Panc1 (cell line): ENCODE measurements at regions not wholly inside any gene's neighbourhood (a gene's known extent, or its start where the extent isn't known, plus 50 kb on each side); places are given as distances from the start of the nearest gene placed in this dataset.

ENCODE experiments used
- REST ChIP-seq, 2 experiments: IDR thresholded peaks; 2 replicates each; pipeline ENCODE4 v1.6.1; 2011 to 2012; ENCODE audit warnings: low read depth in 2 of 2, control low read depth in 1 of 2, low read length in 1 of 2, mild to moderate bottlenecking in 1 of 2, moderate library complexity in 1 of 2; ENCODE audit not compliant: insufficient read depth in 1 of 2
- TCF7L2 ChIP-seq: IDR thresholded peaks from 2 replicates; pipeline ENCODE4 v1.6.1; 2011; ENCODE audit warnings: mild to moderate bottlenecking, low read depth, low read length, inconsistent platforms

GRCh38 chr16:87042551-87043230 is 274.5 kb downstream of the C16orf95 start:
- no peak for TF ChIP-seq TCF7L2
- no peak for TF ChIP-seq REST (IDR thresholded peaks at IDR 0.05; ENCODE audit: insufficient read depth in 1 of 2, low read depth in 2 of 2, low read length in 1 of 2)
